Urinary bladder (tissue), 3 donors: ENCODE measurements at regions not wholly inside any gene's neighbourhood (a gene's known extent, or its start where the extent isn't known, plus 50 kb on each side); places are given as distances from the start of the nearest gene placed in this dataset.

Experiments used
- DNase-seq: peaks from one replicate; pipeline ENCODE4 v3.0.0-alpha.2; 2015; ENCODE audit errors: extremely low spot score
- H3K27ac ChIP-seq: one replicate; pipeline ENCODE4 v1.5.1; 2013; ENCODE audit warnings: low read depth, mild to moderate bottlenecking, moderate library complexity
- H3K36me3 ChIP-seq: one replicate; pipeline ENCODE4 v1.6.1; 2013; ENCODE audit warnings: mild to moderate bottlenecking, moderate library complexity; ENCODE audit not compliant: insufficient read depth
- H3K4me1 ChIP-seq: one replicate; pipeline ENCODE4 v1.6.1; 2013; ENCODE audit warnings: mild to moderate bottlenecking, moderate library complexity; ENCODE audit not compliant: insufficient read depth
- H3K4me3 ChIP-seq: one replicate; pipeline ENCODE4 v1.5.1; 2013; ENCODE audit warnings: low read depth, low read length
- WGBS: extraction: QIAGEN DNeasy Blood & Tissue Kit; methylation state at CpG from one replicate; pipeline ENCODE4 v1.1.7; 2013; 5-methylcytosine and 5-hydroxymethylcytosine counted together
- donor health status: healthy with polysubstance abuse.
- donor health status: healthy.

- Histone ChIP-seq H3K4me3 (no peak overlapping the region), H3K4me1 (no peaks in the 10 kb centered on the region), H3K27ac (no peak overlapping the region), H3K36me3 (no peaks in the 10 kb centered on the region)
- DNase-seq: no peak
- 88% methylated on average over 2 of the region's 2 CpGs for WGBS
Observed at GRCh38 chr3:117687096-117687495, 977.5 kb downstream of the TUSC7 start.

- WGBS: 68% methylated on average over 3 of the region's 3 CpGs
- no peak for DNase-seq
- Histone ChIP-seq H3K27ac (no peak overlapping the region), H3K4me1 (no peaks in the 10 kb centered on the region), H3K36me3 (no peaks in the 10 kb centered on the region), H3K4me3 (no peak overlapping the region)
Observed at GRCh38 chr3:117688583-117688982, 979.0 kb downstream of the TUSC7 start.

- no peak for DNase-seq
- WGBS: 78% methylated on average over 1 of the region's 1 CpG
- Histone ChIP-seq H3K27ac (no peak overlapping the region), H3K4me3 (no peak overlapping the region), H3K4me1 (no peaks in the 10 kb centered on the region), H3K36me3 (no peaks in the 10 kb centered on the region)
Observed at GRCh38 chr3:117691526-117691925, 981.9 kb downstream of the TUSC7 start.

- WGBS: 79% methylated on average over 5 of the region's 5 CpGs
- no peak overlapping the region for H3K27ac ChIP-seq
- DNase-seq: no peak
- no peaks in the 10 kb centered on the region for H3K36me3 ChIP-seq
- H3K4me1 ChIP-seq: no peaks in the 10 kb centered on the region
- no peak overlapping the region for H3K4me3 ChIP-seq
Observed at GRCh38 chr3:117692416-117692995, 982.9 kb downstream of the TUSC7 start.

GRCh38 chr3:117695321-117695720, 985.7 kb downstream of the TUSC7 start:
- 46% methylated on average over 1 of the region's 1 CpG for WGBS
- Histone ChIP-seq H3K4me3 (no peak overlapping the region), H3K27ac (no peak overlapping the region), H3K4me1 (no peaks in the 10 kb centered on the region), H3K36me3 (no peaks in the 10 kb centered on the region)
- DNase-seq: no peak

GRCh38 chr3:117695871-117696645, 986.5 kb downstream of the TUSC7 start:
- Histone ChIP-seq H3K4me1 (no peaks in the 10 kb centered on the region), H3K27ac (no peak overlapping the region), H3K36me3 (no peaks in the 10 kb centered on the region), H3K4me3 (no peak overlapping the region)
- DNase-seq: no peak
- 72% methylated on average over 4 of the region's 4 CpGs for WGBS

- DNase-seq: no peak
- no peaks in the 10 kb centered on the region for H3K4me1 ChIP-seq
- no peak overlapping the region for H3K27ac ChIP-seq
- WGBS: 81% methylated on average over 5 of the region's 5 CpGs
- H3K36me3 ChIP-seq: no peaks in the 10 kb centered on the region
- H3K4me3 ChIP-seq: no peak overlapping the region
Observed at GRCh38 chr3:117696851-117697407, 987.4 kb downstream of the TUSC7 start.

- no peaks in the 10 kb centered on the region for H3K36me3 ChIP-seq
- H3K4me1 ChIP-seq: no peaks in the 10 kb centered on the region
- no peak overlapping the region for H3K27ac ChIP-seq
- 83% methylated on average over 2 of the region's 2 CpGs for WGBS
- no peak overlapping the region for H3K4me3 ChIP-seq
- no peak for DNase-seq
Observed at GRCh38 chr3:117699058-117699457, 989.5 kb downstream of the TUSC7 start.

GRCh38 chr3:117700573-117701360, 991.2 kb downstream of the TUSC7 start:
- WGBS: 75% methylated on average over 6 of the region's 6 CpGs
- Histone ChIP-seq H3K36me3 (no peaks in the 10 kb centered on the region), H3K4me3 (no peak overlapping the region), H3K4me1 (no peaks in the 10 kb centered on the region), H3K27ac (no peak overlapping the region)
- no peak for DNase-seq

- Histone ChIP-seq H3K4me1 (no peaks in the 10 kb centered on the region), H3K4me3 (no peak overlapping the region), H3K27ac (no peak overlapping the region), H3K36me3 (no peaks in the 10 kb centered on the region)
- DNase-seq: no peak
- WGBS: 79% methylated on average over 3 of the region's 3 CpGs
Observed at GRCh38 chr3:117705011-117705410, 995.4 kb downstream of the TUSC7 start.

- no peak for DNase-seq
- H3K4me3 ChIP-seq: no peak overlapping the region
- H3K36me3 ChIP-seq: no peaks in the 10 kb centered on the region
- 20% methylated on average over 1 of the region's 1 CpG for WGBS
- no peaks in the 10 kb centered on the region for H3K4me1 ChIP-seq
- H3K27ac ChIP-seq: no peak overlapping the region
Observed at GRCh38 chr3:117706037-117706436, 996.5 kb downstream of the TUSC7 start.

GRCh38 chr3:117706756-117707155, 997.2 kb downstream of the TUSC7 start:
- H3K4me3 ChIP-seq: no peak overlapping the region
- 74% methylated on average over 2 of the region's 2 CpGs for WGBS
- H3K36me3 ChIP-seq: no peaks in the 10 kb centered on the region
- H3K4me1 ChIP-seq: no peaks in the 10 kb centered on the region
- DNase-seq: no peak
- no peak overlapping the region for H3K27ac ChIP-seq

GRCh38 chr3:117708601-117709000, 999.0 kb downstream of the TUSC7 start:
- DNase-seq: no peak
- H3K36me3 ChIP-seq: no peaks in the 10 kb centered on the region
- 96% methylated on average over 3 of the region's 3 CpGs for WGBS
- H3K4me1 ChIP-seq: no peaks in the 10 kb centered on the region
- H3K4me3 ChIP-seq: no peak overlapping the region
- H3K27ac ChIP-seq: no peak overlapping the region

- no peaks in the 10 kb centered on the region for H3K4me1 ChIP-seq
- 78% methylated on average over 2 of the region's 2 CpGs for WGBS
- no peak for DNase-seq
- H3K27ac ChIP-seq: no peak overlapping the region
- H3K36me3 ChIP-seq: no peaks in the 10 kb centered on the region
- no peak overlapping the region for H3K4me3 ChIP-seq
Observed at GRCh38 chr3:117709108-117709507, 999.5 kb downstream of the TUSC7 start.
